Fibroblast of gingiva (primary cell): ENCODE measurements at regions not wholly inside any gene's neighbourhood (a gene's known extent, or its start where the extent isn't known, plus 50 kb on each side); places are given as distances from the start of the nearest gene placed in this dataset.

ENCODE experiments used
- DNase-seq: peaks from one replicate; pipeline ENCODE4 v3.0.0-alpha.2; 2011; ENCODE audit warnings: low read depth

- DNase-seq = no peak
Observed at GRCh38 chr2:72004201-72004915, 143.3 kb downstream of the CYP26B1 start.

GRCh38 chr2:72003796-72004195 lies 143.9 kb downstream of the CYP26B1 start:
- no peak for DNase-seq

GRCh38 chr2:72003124-72003523 lies 144.5 kb downstream of the CYP26B1 start:
- DNase-seq = no peak

- DNase-seq = no peak
Observed at GRCh38 chr2:72001937-72002690, 145.5 kb downstream of the CYP26B1 start.

GRCh38 chr2:72000110-72000509 lies 147.6 kb downstream of the CYP26B1 start:
- no peak for DNase-seq

GRCh38 chr2:71999580-71999979 lies 148.1 kb downstream of the CYP26B1 start:
- DNase-seq = no peak

GRCh38 chr2:71997843-71998242 lies 149.8 kb downstream of the CYP26B1 start:
- DNase-seq = no peak

- no peak for DNase-seq
Observed at GRCh38 chr2:71995067-71995665, 152.5 kb downstream of the CYP26B1 start.

GRCh38 chr2:71992036-71992435 lies 155.6 kb downstream of the CYP26B1 start:
- no peak for DNase-seq

- no peak for DNase-seq
Observed at GRCh38 chr2:71991397-71991796, 156.3 kb downstream of the CYP26B1 start.

- no peak for DNase-seq
Observed at GRCh38 chr2:71990826-71991225, 156.8 kb downstream of the CYP26B1 start.

- no peak for DNase-seq
Observed at GRCh38 chr2:71990122-71990521, 157.5 kb downstream of the CYP26B1 start.

- no peak for DNase-seq
Observed at GRCh38 chr2:71989671-71990070, 158.0 kb downstream of the CYP26B1 start.

- no peak for DNase-seq
Observed at GRCh38 chr2:71988170-71988569, 159.5 kb downstream of the CYP26B1 start.

- DNase-seq = no peak
Observed at GRCh38 chr2:71976685-71977084, 171.0 kb downstream of the CYP26B1 start.

- no peak for DNase-seq
Observed at GRCh38 chr2:71974846-71975245, 172.8 kb downstream of the CYP26B1 start.

GRCh38 chr2:71971493-71971892 lies 176.2 kb downstream of the CYP26B1 start:
- no peak for DNase-seq

GRCh38 chr2:71965530-71965929 lies 182.1 kb downstream of the CYP26B1 start:
- DNase-seq = no peak

- no peak for DNase-seq
Observed at GRCh38 chr2:71962911-71963694, 184.6 kb downstream of the CYP26B1 start.

- DNase-seq = no peak
Observed at GRCh38 chr2:71962350-71962749, 185.3 kb downstream of the CYP26B1 start.

GRCh38 chr2:71961289-71962027 lies 186.2 kb downstream of the CYP26B1 start:
- DNase-seq = no peak

GRCh38 chr2:71959494-71959893 lies 188.2 kb downstream of the CYP26B1 start:
- no peak for DNase-seq
